ENCODE measurements at regions not wholly inside any gene's neighbourhood (a gene's known extent, or its start where the extent isn't known, plus 50 kb on each side); places are given as distances from the start of the nearest gene placed in this dataset.
"Not testable (repeated sequence)": the region's sequence is repeated elsewhere in the genome, so short reads cannot be mapped to it uniquely, and the experiment has no call there.

- ChIA-PET POLR2A (no interaction called here), CTCF (no interaction called here)
- Mint-ChIP-seq H3K27ac (no peak overlapping the region), H3K9me3 (peaks cover 2% of the 10 kb centered on the region), H3K27me3 (no peaks in the 10 kb centered on the region), H3K36me3 (ENCODE audit: low read depth) (no peaks in the 10 kb centered on the region), H3K4me1 (no peaks in the 10 kb centered on the region), H3K4me3 (no peak overlapping the region)
- DNase-seq, result no peak
Observed at GRCh38 chr12:83960767-83961166, 951.8 kb downstream of the SLC6A15 start.

- POLR2A ChIA-PET, result no interaction called here
- Mint-ChIP-seq H3K27ac (no peak overlapping the region), H3K4me1 (no peaks in the 10 kb centered on the region), H3K9me3 (no peaks in the 10 kb centered on the region), H3K4me3 (no peak overlapping the region), H3K36me3 (ENCODE audit: low read depth) (no peaks in the 10 kb centered on the region), H3K27me3 (no peaks in the 10 kb centered on the region)
- no peak for DNase-seq
- CTCF ChIA-PET, result no interaction called here
Observed at GRCh38 chr12:83958997-83959396, 953.6 kb downstream of the SLC6A15 start.

GRCh38 chr12:83954956-83955601 is 957.5 kb downstream of the SLC6A15 start:
- POLR2A ChIA-PET, result no interaction called here
- H3K4me3 Mint-ChIP-seq, result no peak overlapping the region
- H3K9me3 Mint-ChIP-seq, result no peaks in the 10 kb centered on the region
- no peak for DNase-seq
- no peaks in the 10 kb centered on the region for H3K36me3 Mint-ChIP-seq (ENCODE audit: low read depth)
- no peaks in the 10 kb centered on the region for H3K27me3 Mint-ChIP-seq
- no peaks in the 10 kb centered on the region for H3K4me1 Mint-ChIP-seq
- H3K27ac Mint-ChIP-seq, result no peak overlapping the region
- CTCF ChIA-PET, result no interaction called here

GRCh38 chr12:83954071-83954789 is 958.4 kb downstream of the SLC6A15 start:
- CTCF ChIA-PET, result no interaction called here
- H3K36me3 Mint-ChIP-seq (ENCODE audit: low read depth), result no peaks in the 10 kb centered on the region
- no peak overlapping the region for H3K27ac Mint-ChIP-seq
- POLR2A ChIA-PET, result no interaction called here
- H3K4me1 Mint-ChIP-seq, result no peaks in the 10 kb centered on the region
- no peak for DNase-seq
- H3K9me3 Mint-ChIP-seq, result no peaks in the 10 kb centered on the region
- H3K27me3 Mint-ChIP-seq, result no peaks in the 10 kb centered on the region
- H3K4me3 Mint-ChIP-seq, result no peak overlapping the region

- H3K4me3 Mint-ChIP-seq, result no peak overlapping the region
- H3K9me3 Mint-ChIP-seq, result no peaks in the 10 kb centered on the region
- ChIA-PET POLR2A (no interaction called here), CTCF (no interaction called here)
- no peaks in the 10 kb centered on the region for H3K27me3 Mint-ChIP-seq
- H3K4me1 Mint-ChIP-seq, result no peaks in the 10 kb centered on the region
- DNase-seq, result no peak
- H3K27ac Mint-ChIP-seq, result no peak overlapping the region
- H3K36me3 Mint-ChIP-seq (ENCODE audit: low read depth), result no peaks in the 10 kb centered on the region
Observed at GRCh38 chr12:83945871-83946270, 966.7 kb downstream of the SLC6A15 start.

- POLR2A ChIA-PET, result no interaction called here
- Mint-ChIP-seq H3K36me3 (ENCODE audit: low read depth) (no peaks in the 10 kb centered on the region), H3K9me3 (no peaks in the 10 kb centered on the region), H3K4me3 (no peak overlapping the region), H3K27me3 (no peaks in the 10 kb centered on the region), H3K27ac (no peak overlapping the region), H3K4me1 (no peaks in the 10 kb centered on the region)
- CTCF ChIA-PET, result no interaction called here
- DNase-seq, result no peak
Observed at GRCh38 chr12:83939718-83940117, 972.9 kb downstream of the SLC6A15 start.

- H3K4me1 Mint-ChIP-seq, result no peaks in the 10 kb centered on the region
- no peaks in the 10 kb centered on the region for H3K27me3 Mint-ChIP-seq
- CTCF ChIA-PET, result no interaction called here
- H3K9me3 Mint-ChIP-seq, result peaks cover 4% of the 10 kb centered on the region
- DNase-seq, result no peak
- POLR2A ChIA-PET, result no interaction called here
- H3K36me3 Mint-ChIP-seq (ENCODE audit: low read depth), result no peaks in the 10 kb centered on the region
- H3K4me3 Mint-ChIP-seq, result no peak overlapping the region
- H3K27ac Mint-ChIP-seq, result no peak overlapping the region
Observed at GRCh38 chr12:83933615-83934014, 979.0 kb downstream of the SLC6A15 start.

- H3K9me3 Mint-ChIP-seq, result peaks cover 6% of the 10 kb centered on the region
- no peaks in the 10 kb centered on the region for H3K36me3 Mint-ChIP-seq (ENCODE audit: low read depth)
- H3K4me1 Mint-ChIP-seq, result no peaks in the 10 kb centered on the region
- H3K27ac Mint-ChIP-seq, result no peak overlapping the region
- H3K27me3 Mint-ChIP-seq, result no peaks in the 10 kb centered on the region
- ChIA-PET POLR2A (no interaction called here), CTCF (no interaction called here)
- DNase-seq, result no peak
- H3K4me3 Mint-ChIP-seq, result no peak overlapping the region
Observed at GRCh38 chr12:83932011-83932410, 980.6 kb downstream of the SLC6A15 start.

- POLR2A ChIA-PET, result no interaction called here
- no peaks in the 10 kb centered on the region for H3K27me3 Mint-ChIP-seq
- H3K9me3 Mint-ChIP-seq, result peaks cover 6% of the 10 kb centered on the region
Observed at GRCh38 chr12:83931451-83931850, 981.1 kb downstream of the SLC6A15 start.

GRCh38 chr12:83929792-83930191 is 982.8 kb downstream of the SLC6A15 start:
- POLR2A ChIA-PET; H3K9me3 Mint-ChIP-seq; DNase-seq; H3K36me3 Mint-ChIP-seq (ENCODE audit: low read depth); CTCF ChIA-PET; H3K27me3 Mint-ChIP-seq; H3K27ac Mint-ChIP-seq; H3K4me3 Mint-ChIP-seq; H3K4me1 Mint-ChIP-seq: not testable (repeated sequence)

More at GRCh38 chr12:83931451-83931850, 981.1 kb downstream of the SLC6A15 start:
- no peaks in the 10 kb centered on the region for H3K36me3 Mint-ChIP-seq (ENCODE audit: low read depth)
- CTCF ChIA-PET, result no interaction called here
- no peak overlapping the region for H3K4me3 Mint-ChIP-seq
- H3K4me1 Mint-ChIP-seq, result no peaks in the 10 kb centered on the region
- H3K27ac Mint-ChIP-seq, result no peak overlapping the region
- no peak for DNase-seq

GRCh38 chr12:83920821-83921547 is 991.6 kb downstream of the SLC6A15 start:
- Mint-ChIP-seq H3K27ac (no peak overlapping the region), H3K27me3 (no peaks in the 10 kb centered on the region), H3K4me1 (no peaks in the 10 kb centered on the region), H3K36me3 (ENCODE audit: low read depth) (no peaks in the 10 kb centered on the region), H3K9me3 (no peaks in the 10 kb centered on the region), H3K4me3 (no peak overlapping the region)
- ChIA-PET POLR2A (no interaction called here), CTCF (no interaction called here)
- no peak for DNase-seq

- H3K27ac Mint-ChIP-seq, result no peak overlapping the region
- H3K27me3 Mint-ChIP-seq, result no peaks in the 10 kb centered on the region
- no peak overlapping the region for H3K4me3 Mint-ChIP-seq
- no peaks in the 10 kb centered on the region for H3K9me3 Mint-ChIP-seq
- ChIA-PET CTCF (no interaction called here), POLR2A (no interaction called here)
- no peaks in the 10 kb centered on the region for H3K4me1 Mint-ChIP-seq
- H3K36me3 Mint-ChIP-seq (ENCODE audit: low read depth), result no peaks in the 10 kb centered on the region
- no peak for DNase-seq
Observed at GRCh38 chr12:83919081-83919480, 993.5 kb downstream of the SLC6A15 start.

GRCh38 chr12:83904175-83904574 is 1008.4 kb downstream of the SLC6A15 start:
- DNase-seq, result no peak
- ChIA-PET CTCF (no interaction called here), POLR2A (no interaction called here)
- Mint-ChIP-seq H3K27ac (no peak overlapping the region), H3K27me3 (no peaks in the 10 kb centered on the region), H3K9me3 (peaks cover 11% of the 10 kb centered on the region), H3K4me1 (no peaks in the 10 kb centered on the region), H3K4me3 (no peak overlapping the region), H3K36me3 (ENCODE audit: low read depth) (no peaks in the 10 kb centered on the region)

GRCh38 chr12:83896416-83896815 is 1016.2 kb downstream of the SLC6A15 start:
- H3K36me3 Mint-ChIP-seq (ENCODE audit: low read depth), result no peaks in the 10 kb centered on the region
- H3K9me3 Mint-ChIP-seq, result peaks cover 8% of the 10 kb centered on the region
- H3K27ac Mint-ChIP-seq, result no peak overlapping the region
- no peak for DNase-seq
- no peaks in the 10 kb centered on the region for H3K4me1 Mint-ChIP-seq
- ChIA-PET CTCF (no interaction called here), POLR2A (no interaction called here)
- H3K27me3 Mint-ChIP-seq, result no peaks in the 10 kb centered on the region
- H3K4me3 Mint-ChIP-seq, result no peak overlapping the region

All from activated CD4-positive, alpha-beta memory T cell treated with anti-CD3 and anti-CD28 coated beads, Interleukin-2, amount 10 ng/mL, durations not matched to agents 7 days and 5 days (primary cell).